Smooth muscle cell (in vitro differentiated cells): ENCODE measurements at regions not wholly inside any gene's neighbourhood (a gene's known extent, or its start where the extent isn't known, plus 50 kb on each side); places are given as distances from the start of the nearest gene placed in this dataset.

Experiments used
- DNase-seq: peaks from one replicate; lab custom pipeline; 2025; ENCODE audit not compliant: unreplicated experiment; lab: John Stamatoyannopoulos, UW
- H2AFZ ChIP-seq: fragments of 200-600 bp; sonication (generic); 2 replicates; pipeline ENCODE4 v1.6.0; 2016; ENCODE audit warnings: antibody characterized with exemption, low read depth, mild to moderate bottlenecking
- H3F3A ChIP-seq: fragments of 200-600 bp; sonication (generic); 2 replicates; pipeline ENCODE4 v1.6.0; 2017; ENCODE audit warnings: antibody characterized with exemption, low read depth
- H3K27ac ChIP-seq: fragments of 200-600 bp; sonication (generic); 2 replicates; pipeline ENCODE4 v1.5.1; 2016; ENCODE audit warnings: low read depth, mild to moderate bottlenecking
- H3K27me3 ChIP-seq: fragments of 200-600 bp; sonication (generic); 2 replicates; pipeline ENCODE4 v1.6.1; 2016; ENCODE audit warnings: low read depth, mild to moderate bottlenecking
- H3K36me3 ChIP-seq: fragments of 200-600 bp; sonication (generic); 2 replicates; pipeline ENCODE4 v1.5.1; 2016; ENCODE audit warnings: low read depth
- H3K4me1 ChIP-seq: fragments of 200-600 bp; sonication (generic); 2 replicates; pipeline ENCODE4 v1.5.1; 2016; ENCODE audit warnings: low read depth
- H3K4me2 ChIP-seq: fragments of 200-600 bp; sonication (generic); 2 replicates; pipeline ENCODE4 v1.6.0; 2016; ENCODE audit warnings: mild to moderate bottlenecking
- H3K4me3 ChIP-seq: fragments of 200-600 bp; sonication (generic); 2 replicates; pipeline ENCODE4 v1.5.1; 2016; ENCODE audit warnings: mild to moderate bottlenecking
- H3K79me2 ChIP-seq: fragments of 200-600 bp; sonication (generic); 2 replicates; pipeline ENCODE4 v1.6.0; 2016; ENCODE audit warnings: low read depth, mild to moderate bottlenecking
- H3K9ac ChIP-seq: fragments of 200-600 bp; sonication (generic); 2 replicates; pipeline ENCODE4 v1.6.0; 2016; ENCODE audit warnings: low read depth
- H3K9me3 ChIP-seq: fragments of 200-600 bp; sonication (generic); replicated peaks from 2 replicates; pipeline ENCODE4 v1.5.1; 2016; ENCODE audit warnings: low read depth
- H4K20me1 ChIP-seq: fragments of 200-600 bp; sonication (generic); 2 replicates; pipeline ENCODE4 v1.6.0; 2016; ENCODE audit warnings: low read depth
- WGBS: methylation state at CpG from one replicate; pipeline ENCODE4 v1.1.7; 2016; ENCODE audit warnings: low lambda C conversion rate; 5-methylcytosine and 5-hydroxymethylcytosine counted together
- TF ChIP-seq, protein P1 (sequence below): fragments of 200-600 bp; sonication (generic); IDR thresholded peaks from 2 replicates; pipeline ENCODE4 v1.5.1; 2017; ENCODE audit warnings: borderline replicate concordance, mild to moderate bottlenecking, antibody characterized with exemption; ENCODE audit not compliant: insufficient read depth, poor library complexity, severe bottlenecking

DNA sequence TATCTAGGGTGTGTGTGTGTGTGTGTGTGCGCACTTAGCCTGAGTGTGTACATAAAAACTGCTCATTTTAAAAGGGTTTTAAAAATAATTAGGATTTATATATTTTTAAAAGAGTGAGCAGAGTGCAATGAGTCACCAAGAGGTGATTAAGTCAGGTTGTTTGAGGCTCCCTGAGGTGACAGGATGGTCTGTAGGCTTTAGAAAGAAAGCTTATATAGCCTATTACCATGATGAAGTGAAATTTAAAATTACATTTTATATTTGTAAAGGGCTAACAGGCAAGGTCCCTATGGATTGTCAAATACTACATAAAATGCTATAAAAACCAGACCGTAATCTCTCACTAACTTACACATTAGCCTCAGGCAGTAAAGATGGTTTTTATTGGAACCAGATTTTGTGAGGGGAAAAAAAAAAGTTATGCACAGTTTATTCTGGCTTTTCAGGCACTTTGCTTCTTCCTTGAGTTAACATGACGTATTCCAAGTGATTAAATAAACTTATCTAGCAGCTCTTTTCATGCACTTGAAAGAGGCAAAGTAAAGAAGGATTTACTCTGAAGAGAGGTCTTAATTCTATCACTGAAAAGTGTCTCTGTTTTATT lies 711.7 kb upstream of the PTBP2 start:
- no peak for DNase-seq
- H3K4me3 ChIP-seq = no peak overlapping the region
- no peaks in the 10 kb centered on the region for H3K36me3 ChIP-seq
- H3K4me1 ChIP-seq = no peaks in the 10 kb centered on the region
- no peaks in the 10 kb centered on the region for H3K79me2 ChIP-seq
- H3K27me3 ChIP-seq = no peaks in the 10 kb centered on the region
- no peak overlapping the region for H3K4me2 ChIP-seq
- no peak overlapping the region for H3K27ac ChIP-seq
- H2AFZ ChIP-seq = no peak overlapping the region
- TF ChIP-seq, protein P1, sequence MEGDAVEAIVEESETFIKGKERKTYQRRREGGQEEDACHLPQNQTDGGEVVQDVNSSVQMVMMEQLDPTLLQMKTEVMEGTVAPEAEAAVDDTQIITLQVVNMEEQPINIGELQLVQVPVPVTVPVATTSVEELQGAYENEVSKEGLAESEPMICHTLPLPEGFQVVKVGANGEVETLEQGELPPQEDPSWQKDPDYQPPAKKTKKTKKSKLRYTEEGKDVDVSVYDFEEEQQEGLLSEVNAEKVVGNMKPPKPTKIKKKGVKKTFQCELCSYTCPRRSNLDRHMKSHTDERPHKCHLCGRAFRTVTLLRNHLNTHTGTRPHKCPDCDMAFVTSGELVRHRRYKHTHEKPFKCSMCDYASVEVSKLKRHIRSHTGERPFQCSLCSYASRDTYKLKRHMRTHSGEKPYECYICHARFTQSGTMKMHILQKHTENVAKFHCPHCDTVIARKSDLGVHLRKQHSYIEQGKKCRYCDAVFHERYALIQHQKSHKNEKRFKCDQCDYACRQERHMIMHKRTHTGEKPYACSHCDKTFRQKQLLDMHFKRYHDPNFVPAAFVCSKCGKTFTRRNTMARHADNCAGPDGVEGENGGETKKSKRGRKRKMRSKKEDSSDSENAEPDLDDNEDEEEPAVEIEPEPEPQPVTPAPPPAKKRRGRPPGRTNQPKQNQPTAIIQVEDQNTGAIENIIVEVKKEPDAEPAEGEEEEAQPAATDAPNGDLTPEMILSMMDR = no peak
- H4K20me1 ChIP-seq = no peaks in the 10 kb centered on the region
- no peaks in the 10 kb centered on the region for H3K9me3 ChIP-seq
- H3F3A ChIP-seq = no peaks in the 10 kb centered on the region
- WGBS = 31% methylated on average over 3 of the region's 3 CpGs
- no peak overlapping the region for H3K9ac ChIP-seq

DNA sequence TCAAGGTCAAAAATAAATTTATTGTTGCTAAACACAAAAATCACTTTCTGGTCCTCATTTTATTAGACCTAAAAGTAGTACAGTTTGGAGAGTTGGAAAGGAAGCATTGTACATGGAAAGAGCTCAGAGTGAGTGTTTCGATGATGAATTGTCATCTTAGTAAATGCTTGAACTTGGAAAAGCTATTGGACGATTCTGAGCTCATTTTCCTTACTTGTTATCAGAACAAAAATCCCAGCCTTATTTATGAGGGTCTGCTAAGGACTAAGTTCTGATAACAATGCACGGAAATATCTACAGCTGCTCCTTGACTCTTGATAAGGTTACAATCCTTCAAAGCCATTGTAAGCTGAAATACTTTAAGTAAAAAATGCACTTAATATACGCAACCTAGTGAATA lies 710.0 kb upstream of the PTBP2 start:
- H3F3A ChIP-seq = no peaks in the 10 kb centered on the region
- 33% methylated on average over 4 of the region's 4 CpGs for WGBS
- H3K9me3 ChIP-seq = no peaks in the 10 kb centered on the region
- no peaks in the 10 kb centered on the region for H3K36me3 ChIP-seq
- H3K27me3 ChIP-seq = no peaks in the 10 kb centered on the region
- no peak overlapping the region for H3K27ac ChIP-seq
- H3K4me3 ChIP-seq = no peak overlapping the region
- H3K79me2 ChIP-seq = no peaks in the 10 kb centered on the region
- no peak overlapping the region for H3K9ac ChIP-seq
- H4K20me1 ChIP-seq = no peaks in the 10 kb centered on the region
- H2AFZ ChIP-seq = no peak overlapping the region
- TF ChIP-seq, protein P1 = no peak
- H3K4me1 ChIP-seq = no peaks in the 10 kb centered on the region
- DNase-seq = no peak
- H3K4me2 ChIP-seq = no peak overlapping the region

DNA sequence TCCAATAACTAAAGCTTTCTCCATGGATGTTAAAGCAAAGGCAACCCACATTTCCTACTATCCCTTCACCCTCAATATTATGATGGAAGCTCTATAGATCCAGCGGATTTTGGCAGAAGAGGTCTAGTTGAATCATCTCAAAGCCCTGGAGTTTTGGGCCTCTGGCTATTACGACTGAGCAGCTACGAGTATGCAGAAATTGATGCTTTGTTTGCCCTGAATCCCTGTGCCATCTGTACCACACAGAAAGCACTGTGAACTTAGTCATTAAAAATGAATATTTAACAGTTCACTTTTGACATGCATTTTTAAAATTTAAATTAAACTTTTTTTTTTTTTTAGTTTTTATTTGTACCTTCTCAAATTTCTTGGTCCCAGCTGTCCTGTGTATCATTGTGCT lies 705.4 kb upstream of the PTBP2 start:
- H3K36me3 ChIP-seq = no peaks in the 10 kb centered on the region
- no peak for DNase-seq
- no peaks in the 10 kb centered on the region for H3K9me3 ChIP-seq
- H2AFZ ChIP-seq = no peak overlapping the region
- no peaks in the 10 kb centered on the region for H3K79me2 ChIP-seq
- no peak overlapping the region for H3K4me3 ChIP-seq
- H3F3A ChIP-seq = no peaks in the 10 kb centered on the region
- TF ChIP-seq, protein P1 = no peak
- no peak overlapping the region for H3K4me2 ChIP-seq
- no peaks in the 10 kb centered on the region for H3K27me3 ChIP-seq
- H3K4me1 ChIP-seq = no peaks in the 10 kb centered on the region
- WGBS = 93% methylated on average over 3 of the region's 3 CpGs
- no peaks in the 10 kb centered on the region for H4K20me1 ChIP-seq
- H3K9ac ChIP-seq = no peak overlapping the region
- H3K27ac ChIP-seq = no peak overlapping the region

DNA sequence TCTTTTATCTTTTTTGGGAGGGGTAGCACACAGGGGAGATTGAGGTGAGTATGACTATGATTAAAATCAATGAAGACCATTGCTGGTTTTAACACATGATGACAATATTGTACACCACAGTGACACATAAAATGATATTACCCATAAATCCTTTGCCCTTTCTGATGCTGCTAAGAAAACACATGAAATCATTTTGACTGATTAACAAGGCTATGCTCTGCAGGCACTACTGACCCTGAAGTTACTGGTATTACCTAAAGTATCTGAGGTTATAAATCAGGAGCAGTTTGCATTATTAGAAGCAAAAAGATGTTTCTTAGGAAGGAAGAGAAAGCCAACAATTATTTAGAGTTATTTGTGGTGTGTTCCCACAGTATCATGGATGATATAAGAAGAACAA lies 701.2 kb upstream of the PTBP2 start:
- H3F3A ChIP-seq = no peaks in the 10 kb centered on the region
- H3K9ac ChIP-seq = no peak overlapping the region
- H3K79me2 ChIP-seq = no peaks in the 10 kb centered on the region
- no peak overlapping the region for H3K4me2 ChIP-seq
- H4K20me1 ChIP-seq = no peaks in the 10 kb centered on the region
- H3K27ac ChIP-seq = no peak overlapping the region
- DNase-seq = no peak
- no peak overlapping the region for H3K4me3 ChIP-seq
- no peaks in the 10 kb centered on the region for H3K9me3 ChIP-seq
- no peak overlapping the region for H2AFZ ChIP-seq
- no peaks in the 10 kb centered on the region for H3K36me3 ChIP-seq
- H3K4me1 ChIP-seq = no peaks in the 10 kb centered on the region
- peaks cover 3% of the 10 kb centered on the region for H3K27me3 ChIP-seq
- TF ChIP-seq, protein P1 = no peak
